RWPE2 (cell line): ENCODE measurements at regions not wholly inside any gene's neighbourhood (a gene's known extent, or its start where the extent isn't known, plus 50 kb on each side); places are given as distances from the start of the nearest gene placed in this dataset.
"Not testable (repeated sequence)": the region's sequence is repeated elsewhere in the genome, so short reads cannot be mapped to it uniquely, and the experiment has no call there.

Experiments used
- ATAC-seq: fragments of 200-7000 bp; cut with Tn5 transposase; 3 replicates; pipeline ENCODE4 v1.9.1; 2021; ENCODE audit warnings: low read depth
- DNase-seq: peaks from one replicate; pipeline ENCODE4 v3.0.0-alpha.2; 2020; ENCODE audit warnings: low spot score
- H3K27ac ChIP-seq: fragments of 450-650 bp; 2 replicates; pipeline ENCODE4 v1.5.1; 2017; ENCODE audit warnings: mild to moderate bottlenecking; ENCODE audit not compliant: poor library complexity, severe bottlenecking
- H3K27me3 ChIP-seq: fragments of 250-450 bp; sonication (Bioruptor Pico); 2 replicates; pipeline ENCODE4 v1.5.1; 2021; ENCODE audit warnings: mild to moderate bottlenecking, moderate library complexity; ENCODE audit not compliant: insufficient read depth, poor library complexity, severe bottlenecking
- H3K36me3 ChIP-seq: fragments of 250-450 bp; sonication (Bioruptor Pico); 2 replicates; pipeline ENCODE4 v1.5.1; 2020; ENCODE audit warnings: low read depth, mild to moderate bottlenecking, moderate library complexity
- H3K4me1 ChIP-seq: fragments of 250-450 bp; sonication (Bioruptor Pico); 2 replicates; pipeline ENCODE4 v1.5.1; 2021; ENCODE audit warnings: mild to moderate bottlenecking, moderate library complexity; ENCODE audit not compliant: insufficient read depth, poor library complexity, severe bottlenecking
- H3K4me3 ChIP-seq: fragments of 250-450 bp; sonication (Bioruptor Pico); 2 replicates; pipeline ENCODE4 v1.5.1; 2021; ENCODE audit warnings: mild to moderate bottlenecking, moderate library complexity; ENCODE audit not compliant: severe bottlenecking
- H3K9me3 ChIP-seq: fragments of 250-450 bp; sonication (Bioruptor Pico); 2 replicates; pipeline ENCODE4 v1.5.1; 2021; ENCODE audit warnings: mild to moderate bottlenecking, moderate library complexity; ENCODE audit not compliant: severe bottlenecking

DNA sequence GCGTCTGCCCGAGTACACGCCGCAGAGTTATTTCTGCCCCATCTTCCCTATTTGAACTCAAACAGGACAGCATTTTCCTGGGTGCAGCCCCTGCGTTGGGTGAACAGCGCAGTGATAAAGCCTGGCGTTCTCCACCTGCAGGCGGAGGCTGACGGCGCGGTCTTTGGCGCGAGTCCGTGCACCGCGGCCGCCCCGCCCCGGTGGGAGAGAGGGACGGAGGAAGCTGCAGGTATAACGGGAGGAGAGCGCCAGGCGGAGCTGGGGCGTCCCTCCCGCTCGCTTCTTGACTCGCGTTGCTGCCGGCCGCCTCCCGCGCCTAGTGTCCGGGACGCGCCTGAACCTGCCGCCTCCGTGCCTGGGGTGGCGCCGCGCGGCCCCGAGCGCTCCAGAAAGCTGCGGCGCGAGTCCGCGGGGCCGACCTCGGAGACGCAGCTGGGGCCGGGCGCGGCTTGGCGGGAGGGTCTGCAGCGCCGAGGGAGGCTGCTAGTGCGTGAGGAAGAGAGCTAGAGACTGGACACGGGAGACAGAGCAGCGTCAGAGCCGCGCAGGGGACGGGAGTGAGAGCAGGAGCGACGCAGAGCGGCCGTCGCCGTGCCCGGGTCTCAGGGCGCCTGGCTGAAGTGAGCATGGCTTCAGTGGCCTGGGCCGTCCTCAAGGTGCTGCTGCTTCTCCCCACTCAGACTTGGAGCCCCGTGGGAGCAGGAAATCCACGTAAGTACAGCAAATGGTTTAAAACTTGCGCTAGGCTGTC is 140.7 kb downstream of the SPATA31A7 start:
- not testable (repeated sequence) for H3K4me1 ChIP-seq, H3K36me3 ChIP-seq, ATAC-seq, H3K27ac ChIP-seq, H3K27me3 ChIP-seq, H3K9me3 ChIP-seq
- H3K4me3 ChIP-seq, result peak overlapping the region; percentile 46
- peak; percentile 68 for DNase-seq

DNA sequence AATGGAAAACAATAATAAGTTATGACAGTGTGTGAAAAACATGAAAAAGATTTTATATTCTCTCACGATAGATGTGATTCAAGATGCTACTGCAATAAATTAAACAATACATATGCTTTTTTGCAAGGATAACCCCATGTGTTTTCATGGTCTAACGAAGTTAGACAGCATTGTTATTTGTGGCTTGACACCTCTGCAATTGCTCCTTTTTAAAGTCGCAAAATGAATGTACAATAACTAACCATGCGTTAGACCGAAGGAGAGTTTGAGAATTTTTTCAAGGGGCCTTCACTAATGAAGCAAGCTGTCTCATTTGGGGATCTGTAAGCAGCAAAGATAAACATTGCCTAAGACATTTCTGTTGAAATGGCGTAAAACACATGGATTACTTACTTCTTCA is 167.1 kb downstream of the SPATA31A7 start:
- not testable (repeated sequence) for H3K36me3 ChIP-seq, ATAC-seq, H3K4me1 ChIP-seq, DNase-seq, H3K27me3 ChIP-seq, H3K4me3 ChIP-seq, H3K9me3 ChIP-seq, H3K27ac ChIP-seq

DNA sequence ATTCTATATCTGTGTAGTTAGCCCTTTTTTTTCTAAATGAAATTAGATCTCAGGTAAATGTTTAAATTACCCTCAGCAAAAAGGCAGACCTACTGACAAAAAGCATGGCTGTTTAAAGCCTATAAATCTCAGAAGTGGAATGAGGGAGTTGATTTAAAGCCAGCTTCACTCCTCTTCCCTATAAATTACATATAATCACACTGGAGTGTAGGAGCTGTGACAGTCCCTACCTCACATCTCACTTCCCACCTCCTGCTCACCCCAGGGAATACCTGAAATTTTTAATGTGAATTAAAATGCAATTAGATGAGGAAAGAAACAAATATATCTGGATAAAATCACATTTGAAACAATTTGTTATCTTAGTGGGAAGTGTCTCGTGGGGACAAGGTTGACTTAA is 184.6 kb downstream of the SPATA31A7 start:
- not testable (repeated sequence) for H3K27ac ChIP-seq, H3K4me3 ChIP-seq, DNase-seq, H3K36me3 ChIP-seq, ATAC-seq, H3K4me1 ChIP-seq, H3K27me3 ChIP-seq, H3K9me3 ChIP-seq

DNA sequence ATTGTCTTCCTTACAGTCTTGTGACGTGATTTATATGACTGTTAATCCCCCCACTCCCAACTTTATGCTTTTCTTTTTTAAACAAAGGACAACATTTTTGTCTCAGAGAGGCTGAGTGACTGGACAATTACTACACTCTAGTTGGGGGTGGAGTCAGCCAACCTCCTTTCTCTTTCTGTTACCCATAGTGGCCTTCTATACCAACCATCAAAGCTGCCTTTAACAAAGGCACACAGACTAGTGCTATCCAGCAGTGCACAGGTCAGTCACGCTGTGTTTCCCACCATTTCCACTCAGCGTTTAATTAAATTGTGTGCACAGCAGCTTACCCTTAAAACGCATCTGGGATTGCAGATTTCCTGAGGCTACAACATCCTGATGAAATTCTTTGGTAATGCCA is 186.3 kb downstream of the SPATA31A7 start:
- DNase-seq, H3K27ac ChIP-seq, H3K4me3 ChIP-seq, ATAC-seq, H3K36me3 ChIP-seq, H3K4me1 ChIP-seq, H3K27me3 ChIP-seq, H3K9me3 ChIP-seq: not testable (repeated sequence)

DNA sequence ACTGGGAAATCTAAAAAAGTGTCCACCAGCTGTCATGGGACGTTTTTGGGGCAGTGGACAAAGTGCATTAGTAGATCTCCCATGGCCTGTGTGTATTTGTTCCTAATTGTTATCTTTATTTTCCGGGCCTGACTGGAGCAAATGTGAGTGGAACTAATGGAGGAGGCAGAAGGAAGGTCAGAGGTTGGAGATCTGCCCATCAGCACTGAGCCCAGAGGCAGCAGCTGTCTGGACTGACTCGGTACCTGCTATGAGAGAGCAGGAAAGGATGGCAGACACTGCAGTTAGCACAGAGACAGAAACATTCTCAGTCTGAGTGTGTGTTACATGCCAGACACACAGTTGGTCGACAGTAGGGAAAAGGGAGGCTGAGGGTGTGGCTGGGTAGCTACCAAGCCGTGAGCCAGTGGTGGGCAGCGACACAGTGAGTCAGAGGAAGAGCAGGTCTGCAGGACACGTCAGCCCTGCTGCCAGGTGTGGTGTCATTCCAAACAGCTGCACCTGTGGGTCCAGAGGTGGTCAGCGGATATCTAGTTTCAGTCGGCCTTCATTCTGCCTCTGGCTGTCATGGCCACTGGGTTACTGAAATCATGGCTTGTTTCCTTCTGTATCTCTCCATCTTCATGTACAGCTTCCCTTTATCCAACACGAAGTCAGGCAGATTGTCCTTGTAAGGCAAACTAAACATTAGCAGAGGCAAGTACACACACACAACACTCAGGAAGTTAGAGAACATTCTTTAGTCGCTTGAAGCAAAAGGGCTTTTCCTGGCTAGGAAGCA is 196.4 kb downstream of the SPATA31A7 start:
- DNase-seq, H3K4me1 ChIP-seq, H3K36me3 ChIP-seq, H3K27ac ChIP-seq, H3K9me3 ChIP-seq, H3K27me3 ChIP-seq, H3K4me3 ChIP-seq: not testable (repeated sequence)
- ATAC-seq, result peak; percentile 93

DNA sequence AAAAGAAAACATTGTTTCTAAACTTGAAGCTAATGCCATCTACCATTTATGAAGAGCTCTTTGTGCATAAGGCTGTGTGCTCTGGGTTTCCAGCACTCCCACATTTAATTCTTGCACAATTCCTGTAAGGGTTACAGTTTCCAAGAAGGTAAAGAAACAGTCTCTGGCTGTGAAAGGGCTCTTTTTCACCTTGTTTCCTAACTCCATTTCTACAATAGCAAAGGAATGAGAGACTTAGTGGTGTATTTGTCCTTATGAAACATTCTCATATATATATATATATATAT is 196.9 kb downstream of the SPATA31A7 start:
- not testable (repeated sequence) for H3K4me3 ChIP-seq, H3K4me1 ChIP-seq, H3K36me3 ChIP-seq, DNase-seq, H3K9me3 ChIP-seq, ATAC-seq, H3K27me3 ChIP-seq, H3K27ac ChIP-seq

DNA sequence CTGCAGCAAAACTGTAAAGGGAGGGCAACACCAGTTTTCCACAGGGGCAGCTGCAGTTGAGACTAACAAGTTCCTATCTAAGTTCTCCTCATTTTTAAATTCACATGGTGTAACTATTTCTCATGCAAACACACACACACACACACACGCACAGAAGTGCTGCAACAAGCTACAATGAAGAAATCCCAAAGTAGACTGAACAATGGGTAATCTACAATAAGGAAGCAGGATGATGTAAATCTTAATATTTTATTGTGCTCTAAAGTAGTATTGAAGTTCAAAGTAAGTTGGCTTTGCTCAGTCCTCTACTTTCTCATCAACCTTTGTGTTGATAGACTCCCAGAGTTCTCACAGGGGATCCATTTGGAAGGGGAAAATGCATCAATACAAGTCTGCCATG is 212.9 kb downstream of the SPATA31A7 start:
- not testable (repeated sequence) for DNase-seq, H3K4me3 ChIP-seq, H3K27me3 ChIP-seq, H3K9me3 ChIP-seq, ATAC-seq, H3K27ac ChIP-seq, H3K4me1 ChIP-seq, H3K36me3 ChIP-seq

DNA sequence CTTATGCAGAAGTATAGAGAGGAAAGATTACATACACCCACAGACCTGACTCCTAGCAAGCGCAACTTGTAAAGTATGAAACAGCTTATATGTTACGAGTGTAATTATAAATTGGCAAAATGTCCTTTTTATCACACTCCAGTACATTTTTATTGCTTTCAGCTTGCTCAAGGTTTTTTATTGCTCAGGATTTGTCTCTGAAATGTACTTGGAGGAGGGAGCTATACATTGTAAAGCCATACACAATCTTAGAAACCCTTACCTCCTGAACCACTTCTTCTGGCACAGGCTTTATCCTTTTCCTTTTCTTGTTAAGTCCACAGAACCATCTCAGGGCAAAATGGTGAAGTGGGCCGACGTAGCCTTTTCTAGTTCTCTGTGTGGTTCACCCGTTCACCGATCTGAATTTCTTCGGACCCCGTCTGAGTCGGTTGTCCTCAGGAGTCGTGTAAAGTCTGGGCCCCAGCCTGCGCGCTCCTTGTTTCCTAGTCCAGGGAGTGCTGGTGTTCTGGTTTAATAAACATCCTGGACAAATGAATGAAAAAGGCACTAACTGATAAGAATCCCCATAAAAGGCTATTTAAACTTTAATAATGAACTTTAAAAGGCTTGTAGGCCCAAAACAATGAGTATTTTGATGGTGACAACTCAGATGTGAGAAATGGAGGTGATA is 222.2 kb downstream of the SPATA31A7 start:
- not testable (repeated sequence) for H3K27ac ChIP-seq, H3K36me3 ChIP-seq, H3K4me1 ChIP-seq, H3K27me3 ChIP-seq, ATAC-seq, H3K4me3 ChIP-seq, H3K9me3 ChIP-seq
- DNase-seq, result peak; percentile 8

DNA sequence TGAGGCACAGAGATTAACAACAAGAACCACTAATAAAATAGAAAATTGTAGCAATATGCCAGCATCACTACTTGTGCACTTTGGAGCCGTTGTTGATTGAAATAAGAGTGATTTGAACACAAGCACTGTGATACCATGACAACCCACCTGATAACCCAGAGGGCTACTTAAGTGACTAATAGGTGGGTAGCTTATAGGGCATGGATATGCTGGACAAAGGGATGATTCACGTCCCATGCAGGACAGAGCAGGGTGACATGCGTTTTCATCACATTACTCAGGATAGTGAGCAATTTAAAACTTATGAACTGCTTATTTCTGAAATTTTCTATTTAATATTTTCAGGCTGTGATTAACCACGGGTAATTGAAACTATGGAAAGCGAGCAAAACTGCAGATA is 222.9 kb downstream of the SPATA31A7 start:
- not testable (repeated sequence) for H3K4me3 ChIP-seq, DNase-seq, H3K4me1 ChIP-seq, H3K27me3 ChIP-seq, H3K9me3 ChIP-seq, H3K27ac ChIP-seq, H3K36me3 ChIP-seq
- ATAC-seq, result peak; percentile 85

DNA sequence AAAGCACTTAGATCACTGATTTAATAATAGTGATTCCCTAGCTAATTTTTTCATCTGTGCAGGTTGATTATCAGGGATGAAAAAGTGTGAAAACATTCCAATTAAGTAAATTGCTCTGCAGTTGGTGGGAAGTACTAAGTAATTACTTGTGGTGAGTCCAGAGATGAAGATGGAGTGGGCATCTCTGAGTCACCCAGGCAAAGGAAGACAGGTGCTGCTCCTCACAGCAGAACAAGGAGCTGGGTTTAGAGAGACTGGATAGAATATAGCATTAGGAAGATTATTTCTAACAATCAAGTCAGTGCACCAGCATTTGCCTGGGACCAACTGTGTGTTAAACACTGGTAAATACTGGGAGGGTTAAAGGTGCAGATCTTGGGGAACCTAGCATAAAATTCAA is 228.3 kb downstream of the SPATA31A7 start:
- ATAC-seq, H3K9me3 ChIP-seq, DNase-seq, H3K4me1 ChIP-seq, H3K27ac ChIP-seq, H3K36me3 ChIP-seq, H3K4me3 ChIP-seq, H3K27me3 ChIP-seq: not testable (repeated sequence)

DNA sequence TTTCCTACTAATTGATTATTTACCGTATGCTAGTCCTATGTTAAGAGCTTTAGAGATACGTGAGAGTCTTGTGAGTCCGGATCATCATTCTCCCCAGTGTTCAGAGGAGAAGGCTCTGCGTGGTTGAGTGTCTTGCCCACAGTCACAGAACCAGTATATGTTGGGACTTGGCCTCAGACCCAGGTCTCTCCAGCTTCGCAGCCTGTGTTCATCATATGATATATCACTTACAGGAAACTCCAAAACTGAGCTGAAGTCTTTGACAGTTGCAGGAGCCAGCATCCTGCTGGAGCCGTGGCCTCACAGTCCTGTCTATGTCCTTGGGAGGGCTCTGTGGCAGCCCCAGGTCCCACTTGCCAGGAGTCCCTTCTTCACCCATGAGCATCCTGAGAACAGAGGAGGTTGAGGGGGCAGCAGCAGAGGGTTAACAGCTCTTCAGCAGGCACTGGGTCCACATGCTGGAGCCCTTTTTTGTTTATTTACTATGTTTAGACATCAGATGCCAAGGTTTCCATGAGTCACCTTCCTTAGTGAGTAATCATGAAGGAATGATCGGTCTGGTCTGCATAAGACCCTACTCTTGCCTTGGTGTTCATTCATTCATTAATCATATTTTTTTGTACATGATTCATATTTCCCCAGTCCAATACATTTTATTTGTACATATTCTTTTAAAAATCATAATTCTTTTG is 230.6 kb downstream of the SPATA31A7 start:
- H3K4me1 ChIP-seq, H3K36me3 ChIP-seq, H3K4me3 ChIP-seq, H3K9me3 ChIP-seq, DNase-seq, H3K27me3 ChIP-seq, H3K27ac ChIP-seq: not testable (repeated sequence)
- peak; percentile 66 for ATAC-seq
